DND-41 (cell line): ENCODE measurements at regions not wholly inside any gene's neighbourhood (a gene's known extent, or its start where the extent isn't known, plus 50 kb on each side); places are given as distances from the start of the nearest gene placed in this dataset.

Source experiments
- CTCF ChIP-seq: IDR thresholded peaks from 2 replicates; pipeline ENCODE4 v1.5.1; 2012; ENCODE audit warnings: borderline replicate concordance, low read length, moderate library complexity, mild to moderate bottlenecking; ENCODE audit not compliant: poor library complexity, severe bottlenecking; ENCODE audit errors: extremely low read depth
- EZH2 ChIP-seq: IDR thresholded peaks from 3 replicates; pipeline ENCODE4 v1.6.1; 2012; ENCODE audit warnings: borderline replicate concordance, low read depth, mild to moderate bottlenecking, moderate library complexity, low read length, inconsistent platforms; ENCODE audit not compliant: severe bottlenecking

- TF ChIP-seq CTCF (no peak), EZH2 (no peak)
These were observed 54.2 kb upstream of the SIRPA start for GRCh38 chr20:1840817-1841553.
